ENCODE measurements at regions not wholly inside any gene's neighbourhood (a gene's known extent, or its start where the extent isn't known, plus 50 kb on each side); places are given as distances from the start of the nearest gene placed in this dataset.

DNA sequence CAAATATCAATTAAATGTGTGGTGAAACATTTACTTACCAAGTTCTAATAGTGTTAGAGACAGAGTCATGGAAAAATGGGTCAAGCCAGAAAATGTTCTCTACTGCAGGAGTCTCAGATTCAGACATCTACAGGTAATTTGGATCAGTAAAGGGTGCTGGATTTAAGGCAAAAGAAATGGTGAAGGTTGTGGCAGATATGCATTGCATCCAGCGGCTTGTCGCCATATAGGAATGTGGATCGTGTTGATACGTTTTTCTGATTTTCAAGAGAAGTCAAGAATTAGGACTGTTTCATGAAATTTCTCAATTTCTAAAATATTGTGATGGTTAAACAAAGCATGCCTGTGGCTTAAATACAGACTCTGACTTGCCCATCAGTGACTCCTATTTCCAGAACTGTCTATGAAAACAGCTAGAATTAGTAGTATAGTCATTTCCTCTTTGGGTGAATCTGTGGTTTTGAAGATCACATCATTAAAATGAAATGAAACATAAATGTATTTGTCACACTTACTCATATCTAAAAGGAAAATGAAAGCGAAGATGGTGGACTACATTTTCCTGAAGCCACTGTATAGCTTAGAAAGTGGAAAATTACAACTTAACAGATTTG lies 110.1 kb upstream of the VEGFC start:
- DNase-seq = no peak

DNA sequence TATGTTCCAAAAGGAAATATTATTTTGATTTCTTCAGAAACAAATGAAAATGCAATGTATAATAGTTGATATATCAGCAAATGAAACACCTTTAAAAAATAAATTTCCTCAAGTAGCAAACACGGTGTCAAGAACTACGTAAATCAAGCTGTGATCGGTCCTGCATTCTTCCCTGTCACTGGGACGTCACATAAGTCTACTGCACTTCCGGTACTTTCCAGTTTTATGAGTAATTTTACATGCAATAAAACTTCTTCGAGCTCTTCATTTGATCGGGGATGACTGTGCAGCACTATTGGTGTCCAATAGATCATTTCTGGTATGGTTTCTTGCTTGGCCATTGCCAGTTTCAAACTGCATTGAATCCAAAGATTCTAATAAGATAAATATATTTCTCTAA lies 114.0 kb upstream of the VEGFC start:
- DNase-seq = no peak

DNA sequence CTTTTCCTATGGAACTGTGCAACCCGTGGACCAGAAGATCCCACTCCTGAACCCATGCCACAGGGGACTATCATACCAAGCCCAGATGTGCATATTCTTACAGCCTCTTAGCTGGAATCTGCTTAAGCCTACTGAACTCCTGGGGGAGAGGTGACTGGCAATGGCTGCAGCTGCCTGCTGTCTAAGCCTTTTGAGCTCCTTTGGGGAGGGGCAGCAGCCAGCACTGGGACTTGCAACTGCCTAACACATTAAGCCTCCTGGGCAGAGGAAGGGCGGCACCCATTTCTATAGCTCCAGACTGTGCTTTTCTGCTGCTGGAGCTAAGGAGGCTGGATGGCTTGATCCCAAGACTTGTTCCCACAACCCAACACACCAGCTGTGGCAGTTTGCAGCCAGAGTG lies 117.9 kb upstream of the VEGFC start:
- DNase-seq = no peak

DNA sequence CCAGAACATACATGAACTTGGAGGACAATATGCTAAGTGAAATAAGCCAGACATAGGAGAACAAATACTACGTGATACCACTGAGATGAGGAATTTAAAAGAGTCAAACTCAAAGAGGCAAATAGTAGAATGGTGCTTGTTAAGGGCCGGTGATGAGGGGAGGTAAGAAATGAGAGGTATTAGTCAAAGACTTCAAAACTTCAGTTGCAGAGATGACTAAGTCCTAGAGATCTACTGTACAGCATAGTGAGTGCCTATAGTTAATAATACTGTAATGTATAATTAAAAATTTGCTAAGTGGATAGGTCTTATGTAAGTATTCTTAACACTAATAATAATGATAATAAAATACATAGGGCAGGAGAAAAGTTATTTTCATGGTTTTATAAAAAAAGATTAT lies 126.9 kb upstream of the VEGFC start:
- no peak for DNase-seq

DNA sequence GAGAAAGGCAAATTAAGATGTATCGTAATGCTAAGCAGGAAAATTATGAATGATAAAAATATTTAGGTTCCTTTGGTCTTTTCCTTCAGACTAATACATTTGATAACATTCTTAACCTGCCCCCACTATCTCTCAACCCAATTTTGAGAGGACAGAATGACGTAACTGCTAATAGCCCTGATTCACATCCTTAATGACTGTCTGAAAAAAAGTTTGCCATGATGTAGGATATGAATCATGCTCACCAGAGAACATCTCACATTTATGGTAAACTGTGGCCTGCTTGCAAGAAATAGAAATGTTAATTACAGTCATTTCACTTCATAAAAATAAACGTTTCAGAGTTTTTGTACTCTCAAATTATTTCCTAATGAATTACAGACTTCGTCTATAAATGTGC lies 128.0 kb upstream of the VEGFC start:
- no peak for DNase-seq

DNA sequence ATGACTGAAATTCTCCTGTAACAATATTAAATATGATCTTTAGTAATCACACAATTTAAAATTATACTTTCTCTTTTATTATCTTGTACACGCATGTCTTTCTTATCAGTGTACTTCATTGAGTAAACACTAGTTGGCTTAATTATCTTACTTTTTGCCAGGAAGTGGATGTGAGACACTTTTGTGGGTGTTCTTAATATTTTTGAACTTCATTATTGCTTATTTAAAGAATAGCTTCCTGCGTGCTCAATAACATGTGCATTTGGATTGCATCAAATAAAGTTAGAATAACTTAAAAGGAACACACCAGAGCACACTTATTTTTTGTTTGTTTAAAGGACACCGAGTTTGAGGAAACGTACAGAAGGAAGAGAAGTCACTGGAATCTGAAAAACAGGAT lies 128.5 kb upstream of the VEGFC start:
- no peak for DNase-seq

DNA sequence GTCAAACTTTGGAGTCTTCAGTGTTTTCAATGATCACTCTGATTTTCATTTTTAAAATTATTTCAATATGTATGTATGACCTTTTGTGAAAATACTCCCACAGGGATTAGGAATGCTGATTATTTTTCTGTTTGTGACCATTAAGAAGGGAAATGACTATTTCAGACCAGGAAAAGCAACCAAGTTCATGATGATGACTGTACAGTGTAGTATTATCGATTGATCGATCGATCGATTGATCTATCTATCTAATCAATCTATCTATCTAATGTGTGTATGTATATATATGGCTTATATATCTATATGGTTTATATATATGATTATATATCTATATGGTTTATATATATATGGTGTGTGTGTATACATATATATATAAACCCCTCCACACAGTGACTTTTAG lies 131.5 kb upstream of the VEGFC start:
- no peak for DNase-seq

DNA sequence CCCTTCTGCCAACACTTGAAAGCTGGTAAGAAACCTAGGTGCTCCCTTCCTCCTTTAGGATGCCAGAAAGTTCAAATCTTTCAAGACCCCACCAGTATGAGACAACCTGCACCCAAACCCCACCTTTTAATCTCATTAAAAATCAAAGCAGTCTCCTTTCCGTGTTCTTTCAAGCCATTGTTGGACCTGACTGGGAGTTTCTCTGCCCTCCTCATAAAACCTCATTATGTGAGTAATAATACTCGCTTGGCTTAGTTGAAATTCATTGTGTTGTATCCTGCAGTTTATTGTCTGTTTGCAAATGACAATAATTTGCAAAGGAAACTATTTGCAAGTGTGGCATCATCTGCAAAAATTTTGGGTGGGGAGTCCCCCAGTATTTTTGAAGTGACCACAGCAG lies 133.2 kb upstream of the VEGFC start:
- DNase-seq = no peak

DNA sequence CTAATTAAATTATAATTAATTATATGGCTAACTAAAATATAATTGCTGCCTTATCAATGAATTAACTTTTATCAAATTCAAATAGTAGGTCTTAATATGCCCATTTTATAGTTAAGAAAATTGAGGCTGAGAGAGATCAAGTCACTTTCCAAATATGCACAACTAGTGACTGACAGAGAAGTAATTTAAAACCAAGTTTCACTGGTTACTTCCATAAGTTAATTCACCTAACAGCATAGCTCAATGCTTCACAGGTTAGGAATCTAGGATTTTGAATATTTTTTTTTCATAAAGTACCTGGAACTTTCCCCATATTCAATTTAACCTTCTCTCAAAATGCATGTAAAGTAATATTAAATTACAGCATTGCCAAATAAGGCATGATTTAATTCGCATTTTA lies 134.4 kb upstream of the VEGFC start:
- DNase-seq = no peak

DNA sequence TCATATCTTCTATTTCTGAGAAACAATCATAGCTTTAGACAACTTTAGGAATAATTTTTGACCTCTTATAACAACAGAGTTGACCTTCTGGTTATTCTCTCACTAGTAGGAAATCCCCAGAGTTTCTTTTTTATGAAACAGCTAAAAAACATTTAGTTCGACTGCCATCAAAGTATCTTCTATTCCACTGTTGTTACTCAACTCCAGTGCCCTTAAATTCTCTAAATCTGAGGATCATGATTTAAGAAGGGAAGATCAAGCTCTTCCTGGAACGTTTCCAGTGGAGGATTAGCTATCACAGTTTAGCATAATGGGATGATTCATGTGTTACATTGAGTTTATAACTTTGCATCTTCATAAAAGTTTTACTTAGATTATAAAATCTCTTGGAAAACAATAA lies 134.9 kb upstream of the VEGFC start:
- no peak for DNase-seq

DNA sequence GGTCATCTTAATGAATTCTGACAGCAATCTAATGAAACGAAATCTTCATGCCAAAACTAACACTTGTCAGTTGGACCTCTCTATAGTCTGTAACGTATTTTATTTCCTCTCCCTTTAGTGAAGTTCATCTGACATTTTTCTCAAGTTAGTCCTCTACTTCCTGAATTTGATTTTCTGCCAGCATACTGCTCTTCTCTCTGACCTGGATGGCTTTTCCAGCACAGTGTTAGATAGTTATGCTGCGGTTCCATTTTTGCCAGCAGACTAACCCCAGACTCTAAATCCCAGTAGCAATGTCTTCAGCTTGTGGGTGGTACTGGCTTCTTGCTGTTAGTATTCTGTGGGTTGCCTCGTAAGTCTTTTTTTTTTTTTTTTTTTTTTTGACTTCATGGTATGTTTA lies 146.7 kb upstream of the VEGFC start:
- DNase-seq = no peak

DNA sequence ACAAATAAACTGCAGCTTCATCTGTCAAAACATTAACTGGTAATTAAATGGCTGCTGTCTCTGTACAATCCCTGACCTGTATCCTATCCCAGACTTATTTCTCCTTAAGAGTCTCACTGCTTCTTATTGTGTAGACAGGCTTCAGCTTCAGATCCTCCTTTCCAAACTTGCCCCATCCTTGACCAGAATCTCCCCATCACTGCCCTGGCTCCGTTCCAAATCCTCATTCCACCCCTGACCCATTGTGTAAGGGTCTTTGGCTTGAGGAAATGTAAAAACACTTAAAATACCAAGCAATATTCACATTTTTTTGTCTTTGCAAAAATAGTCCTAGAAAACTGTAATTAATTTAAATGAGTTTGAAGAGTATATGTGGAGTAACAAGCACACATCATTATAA lies 152.6 kb upstream of the VEGFC start:
- DNase-seq = no peak

DNA sequence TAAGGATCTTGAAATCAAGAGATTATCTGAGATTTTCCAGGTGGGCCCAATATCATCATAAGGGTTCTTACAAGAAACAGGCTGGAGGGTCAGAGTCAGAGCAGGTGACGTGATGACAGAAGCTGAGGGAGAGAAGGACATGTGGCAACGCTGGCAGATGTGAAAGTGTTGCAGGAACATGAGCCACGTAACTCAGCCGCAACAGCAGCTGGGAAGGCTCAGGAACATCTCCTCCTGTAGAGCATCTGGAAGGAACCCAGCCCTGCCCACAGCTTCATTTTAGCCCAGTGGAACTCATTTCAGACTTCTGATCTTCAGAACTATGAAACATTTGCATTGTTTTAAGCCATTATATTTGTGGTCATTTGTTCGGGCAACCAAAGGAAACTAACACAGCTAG lies 156.3 kb upstream of the VEGFC start:
- DNase-seq = no peak

DNA sequence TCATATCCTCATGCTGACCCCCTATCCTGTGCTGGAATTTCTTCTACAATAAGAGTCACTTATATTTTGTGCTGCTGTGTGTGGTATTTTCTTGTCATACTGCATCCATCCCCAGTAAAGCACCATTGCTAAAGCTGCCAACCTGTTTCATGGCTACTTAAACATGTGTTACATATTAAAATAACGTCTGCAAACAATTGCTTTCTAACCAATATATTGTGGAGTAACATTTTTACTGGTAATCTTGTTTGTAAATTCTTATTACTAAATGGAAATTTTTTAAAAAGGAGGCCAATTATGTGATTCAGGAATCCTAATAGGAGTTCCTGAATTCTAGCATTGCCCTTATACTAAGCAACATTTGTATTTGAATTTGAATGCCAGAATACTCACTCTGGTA lies 160.3 kb upstream of the VEGFC start:
- DNase-seq = no peak

DNA sequence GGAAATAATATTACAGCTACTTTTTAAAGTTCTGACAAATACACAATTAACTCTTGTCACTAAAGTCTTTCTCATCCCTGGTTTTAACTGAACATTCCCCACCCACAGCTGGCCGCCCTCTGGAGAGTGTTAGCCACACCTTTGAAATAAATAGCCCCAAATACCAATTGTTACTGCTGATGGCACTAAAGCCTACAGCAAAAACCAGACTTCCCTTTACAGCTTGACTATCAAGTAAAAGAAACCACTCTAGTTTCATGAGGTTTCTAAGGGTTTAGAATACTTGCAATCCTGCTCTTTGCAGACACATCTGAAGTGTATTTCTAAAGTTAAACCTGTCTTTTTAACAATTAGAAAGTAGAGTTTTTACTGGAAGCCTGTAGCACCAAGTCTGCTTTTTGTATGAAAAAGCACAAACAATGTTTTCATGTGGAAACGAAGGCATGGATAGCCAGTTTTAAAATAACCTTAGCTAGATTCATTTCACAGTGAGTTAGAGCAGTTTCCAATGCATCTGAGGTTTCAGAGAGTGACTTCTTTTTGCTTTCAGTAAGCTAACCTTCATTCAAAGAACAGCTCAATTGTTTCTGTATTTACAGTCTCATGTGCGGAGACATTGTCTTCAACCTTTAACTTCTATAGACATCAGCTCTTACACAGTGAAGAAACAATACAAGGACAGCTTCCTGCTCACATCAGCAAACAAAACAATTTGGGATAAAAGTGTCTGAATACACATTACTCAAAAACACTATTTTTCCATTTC lies 164.8 kb upstream of the VEGFC start:
- DNase-seq = no peak

DNA sequence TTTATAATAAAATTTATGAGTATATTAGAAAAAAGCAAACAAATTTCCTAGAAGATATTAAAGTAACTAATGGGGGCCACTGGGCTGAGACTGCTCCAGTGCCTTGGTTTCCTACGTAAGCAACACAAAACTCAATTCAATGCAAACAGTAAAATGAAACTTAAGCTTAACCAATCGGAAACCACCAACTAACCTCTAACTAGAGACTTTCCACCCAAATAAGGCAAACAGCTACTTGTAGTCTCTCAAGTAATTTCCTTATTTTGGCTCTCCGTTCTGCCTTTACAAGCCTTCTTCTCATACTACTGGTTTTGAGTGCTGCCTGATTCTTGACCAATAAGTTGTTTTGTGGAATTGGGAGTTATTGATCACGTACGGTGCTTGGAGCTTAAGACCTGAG lies 167.3 kb upstream of the VEGFC start:
- DNase-seq = no peak

DNA sequence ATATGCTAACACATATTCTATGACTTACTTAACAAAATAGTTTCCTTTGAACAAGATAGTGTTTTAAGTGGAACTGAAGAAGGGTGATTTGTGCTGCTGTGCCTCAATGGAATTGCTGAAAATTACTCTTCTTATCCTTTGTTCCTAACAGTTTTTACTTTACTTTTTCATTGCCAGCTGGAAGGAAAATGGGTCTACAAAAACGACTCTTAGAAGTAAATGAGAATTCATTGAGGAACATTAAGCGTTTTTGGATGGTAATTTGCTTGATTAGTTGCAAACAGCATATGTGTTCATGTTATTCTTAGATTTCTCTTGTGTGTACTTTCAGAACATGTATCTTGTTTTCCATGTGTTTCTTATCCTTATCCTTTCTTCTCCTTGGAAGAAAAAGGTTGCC lies 170.4 kb upstream of the VEGFC start:
- no peak for DNase-seq

DNA sequence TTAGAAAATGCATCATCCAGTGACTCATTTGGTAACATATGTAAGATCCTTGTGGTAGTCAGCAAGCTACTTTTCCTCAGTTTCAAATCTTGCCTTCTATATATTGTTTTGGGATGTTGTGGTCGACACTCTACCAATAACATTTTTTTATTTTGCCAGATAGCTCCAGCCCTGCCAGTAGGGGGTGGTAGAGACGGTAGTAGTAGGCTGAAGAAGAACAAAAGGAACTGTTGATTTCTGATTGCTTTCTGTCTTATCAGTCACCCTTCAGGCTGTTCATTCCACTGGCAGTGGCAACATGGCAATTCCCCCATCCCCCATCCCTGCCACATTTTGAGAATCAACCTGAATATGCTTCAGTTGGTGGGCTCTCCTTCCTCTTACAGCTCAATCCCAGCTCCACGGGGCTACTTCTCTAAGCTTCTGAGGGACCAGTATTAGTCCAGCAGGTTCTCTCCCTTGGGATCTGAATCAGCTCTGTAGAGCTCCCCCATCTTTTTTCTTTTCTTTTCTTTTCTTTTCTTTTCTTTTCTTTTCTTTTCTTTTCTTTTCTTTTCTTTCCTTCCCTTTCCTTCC lies 171.5 kb upstream of the VEGFC start:
- DNase-seq = no peak

DNA sequence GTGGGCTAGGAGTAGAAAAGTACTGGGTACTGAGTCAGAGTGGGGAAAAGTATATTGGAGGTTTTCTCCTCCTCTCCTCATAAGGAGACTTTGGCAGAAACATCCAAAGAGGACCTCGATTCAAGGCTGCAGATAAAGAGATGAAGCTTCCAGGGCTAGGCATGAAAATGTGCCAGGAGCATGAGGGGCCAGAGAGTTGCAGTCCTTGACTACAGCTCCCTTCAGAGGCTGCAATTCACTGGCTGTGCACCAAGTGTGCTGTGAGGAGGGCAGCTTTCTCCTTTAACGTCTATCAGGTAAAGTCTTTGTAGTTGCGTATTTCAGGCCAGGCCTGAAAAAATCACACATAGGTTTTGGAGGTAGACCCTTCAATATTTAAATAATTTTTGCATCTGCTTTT lies 174.9 kb upstream of the VEGFC start:
- no peak for DNase-seq

DNA sequence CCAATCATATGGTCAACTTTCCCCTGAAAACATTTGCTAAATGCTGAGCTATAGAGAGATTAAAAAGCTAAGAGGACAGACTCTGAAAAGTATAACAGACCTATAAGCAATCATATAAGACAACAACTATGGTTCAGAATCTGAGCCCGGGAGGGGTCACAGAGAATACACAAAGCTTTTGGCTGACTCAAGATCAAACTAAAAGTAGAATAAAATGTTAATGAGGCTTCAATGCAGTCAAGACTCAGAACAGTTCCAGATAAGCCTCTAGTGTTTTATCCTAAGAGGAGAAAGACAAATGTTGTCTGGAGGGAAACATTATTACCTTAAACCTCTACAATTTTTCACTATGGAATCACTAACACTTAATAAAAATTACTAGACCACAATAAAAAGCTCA lies 175.4 kb upstream of the VEGFC start:
- no peak for DNase-seq

DNA sequence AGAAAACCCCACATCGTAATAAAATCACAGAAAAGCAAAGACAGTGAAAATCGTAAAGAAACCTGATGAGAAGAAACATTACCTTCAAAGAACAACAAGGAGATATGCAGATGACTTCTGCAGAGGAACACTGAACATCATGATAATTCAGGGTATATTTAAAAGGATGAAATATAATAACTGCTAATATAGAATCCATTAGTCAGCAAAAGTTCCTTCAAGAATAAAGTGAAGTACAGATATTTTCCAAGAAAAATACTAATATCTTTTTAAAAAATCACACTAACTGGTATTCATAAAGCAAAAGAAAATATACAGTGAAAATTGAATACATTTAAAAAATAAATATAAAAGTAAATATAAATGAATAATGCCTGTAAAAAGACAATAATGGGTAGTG lies 176.3 kb upstream of the VEGFC start:
- no peak for DNase-seq

DNA sequence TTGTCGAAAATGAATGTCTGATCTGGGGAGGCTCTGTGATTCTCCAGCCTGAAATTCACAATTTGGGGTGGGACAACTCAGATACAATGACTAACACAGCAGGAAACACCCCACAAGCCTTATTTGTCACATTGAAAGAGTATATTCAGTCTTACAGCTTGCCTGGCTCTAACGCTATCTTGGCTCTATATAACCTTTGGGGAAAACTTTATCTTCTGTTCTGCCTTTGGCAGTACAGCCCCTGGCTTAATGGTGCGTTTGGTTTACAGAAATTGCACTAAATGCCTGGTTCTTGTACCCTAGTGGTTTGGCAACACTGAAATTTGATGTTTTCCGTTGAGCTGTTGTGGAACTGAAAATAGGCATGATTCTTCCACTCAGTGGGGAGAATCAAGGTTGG lies 178.1 kb upstream of the VEGFC start:
- DNase-seq = no peak

DNA sequence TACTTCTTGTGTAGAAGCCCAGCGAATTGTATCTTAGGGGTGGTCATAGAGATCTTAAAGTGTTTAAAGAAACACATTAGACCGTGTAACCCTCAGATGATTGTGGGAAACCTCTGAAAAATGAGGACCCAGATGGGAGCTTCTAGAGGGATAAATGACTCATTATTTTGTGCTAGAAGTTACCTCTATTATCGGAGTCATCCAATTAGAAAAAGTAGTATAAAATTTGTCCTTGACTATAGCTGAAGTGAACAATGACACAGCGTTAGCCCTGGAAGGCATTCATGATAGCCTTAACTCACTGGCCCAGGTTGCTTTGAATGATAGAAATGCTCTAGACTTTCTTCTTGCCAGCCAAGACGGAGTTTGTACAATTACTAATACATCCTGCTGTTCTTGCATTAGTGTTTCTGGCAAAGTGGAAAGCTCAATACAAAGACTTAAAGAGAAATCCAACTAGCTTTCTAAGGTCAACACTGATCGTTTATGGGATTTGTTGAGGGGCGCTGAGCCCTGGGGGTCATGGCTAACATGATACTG lies 178.9 kb upstream of the VEGFC start:
- no peak for DNase-seq

DNA sequence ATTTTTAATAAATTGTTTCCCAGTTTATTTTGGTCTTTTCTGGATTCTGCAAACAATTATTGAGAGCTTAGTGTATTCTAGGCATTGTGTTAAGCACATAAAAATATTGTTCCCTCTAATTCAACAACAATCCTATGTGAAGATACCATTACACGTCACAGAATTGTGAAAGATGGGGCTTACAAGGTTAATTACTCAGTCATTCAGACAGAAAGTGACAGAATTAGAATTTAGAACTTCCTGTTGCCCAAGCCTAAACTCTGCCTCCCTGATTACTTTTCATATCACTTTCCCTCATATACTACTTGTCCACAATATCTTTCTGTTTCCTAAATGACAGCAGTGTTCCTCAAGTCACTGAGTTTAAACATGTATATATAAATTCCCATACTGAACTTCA lies 186.7 kb upstream of the VEGFC start:
- DNase-seq = no peak

DNA sequence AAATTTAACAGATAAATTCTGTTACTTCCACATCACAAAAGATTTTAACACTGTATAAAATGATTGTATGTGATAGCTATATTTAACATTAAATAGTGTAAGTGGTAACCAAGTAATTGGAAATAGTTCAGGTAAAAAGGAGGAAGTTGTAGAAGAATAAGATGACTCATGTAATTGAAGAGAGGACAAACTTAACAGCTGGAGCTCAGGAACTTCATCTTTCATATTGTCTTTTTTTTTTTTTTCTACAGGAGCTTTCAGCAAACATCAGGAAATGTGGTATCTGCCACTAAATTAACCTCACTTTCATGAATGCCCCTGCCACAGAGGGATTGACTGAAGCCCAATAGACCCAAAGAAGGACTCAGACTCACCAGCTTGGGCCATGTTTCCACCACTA lies 188.4 kb upstream of the VEGFC start:
- DNase-seq = no peak
